ENCODE measurements at regions not wholly inside any gene's neighbourhood (a gene's known extent, or its start where the extent isn't known, plus 50 kb on each side); places are given as distances from the start of the nearest gene placed in this dataset.

GRCh38 chr5:61771062-61771461 is 439.0 kb downstream of the ZSWIM6 start:
- TF ChIP-seq GATA3 (IDR thresholded peaks at IDR 0.05; ENCODE audit: low read depth, low read length) = no peak
- TF ChIP-seq GATA2 (IDR thresholded peaks at IDR 0.05; ENCODE audit: low read depth, low read length) = no peak

- TF ChIP-seq GATA3 (IDR thresholded peaks at IDR 0.05; ENCODE audit: low read depth, low read length) = no peak
- TF ChIP-seq GATA2 (IDR thresholded peaks at IDR 0.05; ENCODE audit: low read depth, low read length) = no peak
These were observed 439.8 kb downstream of the ZSWIM6 start for GRCh38 chr5:61771808-61772207.

- TF ChIP-seq GATA2 (IDR thresholded peaks at IDR 0.05; ENCODE audit: low read depth, low read length) (no peak), GATA3 (IDR thresholded peaks at IDR 0.05; ENCODE audit: low read depth, low read length) (no peak)
These were observed 443.8 kb downstream of the ZSWIM6 start for GRCh38 chr5:61775901-61776300.

GRCh38 chr5:61777292-61777691 is 445.2 kb downstream of the ZSWIM6 start:
- no peak for TF ChIP-seq GATA2 (IDR thresholded peaks at IDR 0.05; ENCODE audit: low read depth, low read length)
- TF ChIP-seq GATA3 (IDR thresholded peaks at IDR 0.05; ENCODE audit: low read depth, low read length) = no peak

- TF ChIP-seq GATA2 (IDR thresholded peaks at IDR 0.05; ENCODE audit: low read depth, low read length) = no peak
- TF ChIP-seq GATA3 (IDR thresholded peaks at IDR 0.05; ENCODE audit: low read depth, low read length) = no peak
These were observed 447.7 kb downstream of the ZSWIM6 start for GRCh38 chr5:61779743-61780142.

- TF ChIP-seq GATA3 (IDR thresholded peaks at IDR 0.05; ENCODE audit: low read depth, low read length) (no peak), GATA2 (IDR thresholded peaks at IDR 0.05; ENCODE audit: low read depth, low read length) (no peak)
These were observed 451.4 kb downstream of the ZSWIM6 start for GRCh38 chr5:61783481-61783880.

- TF ChIP-seq GATA3 (IDR thresholded peaks at IDR 0.05; ENCODE audit: low read depth, low read length) = no peak
- TF ChIP-seq GATA2 (IDR thresholded peaks at IDR 0.05; ENCODE audit: low read depth, low read length) = no peak
These were observed 452.3 kb downstream of the ZSWIM6 start for GRCh38 chr5:61784341-61784740.

GRCh38 chr5:61788548-61788947 is 456.5 kb downstream of the ZSWIM6 start:
- no peak for TF ChIP-seq GATA3 (IDR thresholded peaks at IDR 0.05; ENCODE audit: low read depth, low read length)
- TF ChIP-seq GATA2 (IDR thresholded peaks at IDR 0.05; ENCODE audit: low read depth, low read length) = no peak

GRCh38 chr5:61790007-61790406 is 457.9 kb downstream of the ZSWIM6 start:
- no peak for TF ChIP-seq GATA2 (IDR thresholded peaks at IDR 0.05; ENCODE audit: low read depth, low read length)

- no peak for TF ChIP-seq GATA2 (IDR thresholded peaks at IDR 0.05; ENCODE audit: low read depth, low read length)
- TF ChIP-seq GATA3 (IDR thresholded peaks at IDR 0.05; ENCODE audit: low read depth, low read length) = no peak
These were observed 458.6 kb downstream of the ZSWIM6 start for GRCh38 chr5:61790678-61791077.

- TF ChIP-seq GATA3 (IDR thresholded peaks at IDR 0.05; ENCODE audit: low read depth, low read length) (no peak), GATA2 (IDR thresholded peaks at IDR 0.05; ENCODE audit: low read depth, low read length) (no peak)
These were observed 464.7 kb downstream of the ZSWIM6 start for GRCh38 chr5:61796773-61797172.

- no peak for TF ChIP-seq GATA2 (IDR thresholded peaks at IDR 0.05; ENCODE audit: low read depth, low read length)
- no peak for TF ChIP-seq GATA3 (IDR thresholded peaks at IDR 0.05; ENCODE audit: low read depth, low read length)
These were observed 468.4 kb downstream of the ZSWIM6 start for GRCh38 chr5:61800450-61800849.

- no peak for TF ChIP-seq GATA2 (IDR thresholded peaks at IDR 0.05; ENCODE audit: low read depth, low read length)
- no peak for TF ChIP-seq GATA3 (IDR thresholded peaks at IDR 0.05; ENCODE audit: low read depth, low read length)
These were observed 469.1 kb downstream of the ZSWIM6 start for GRCh38 chr5:61801174-61801573.

- TF ChIP-seq GATA2 (IDR thresholded peaks at IDR 0.05; ENCODE audit: low read depth, low read length) (no peak), GATA3 (IDR thresholded peaks at IDR 0.05; ENCODE audit: low read depth, low read length) (no peak)
These were observed 470.4 kb downstream of the ZSWIM6 start for GRCh38 chr5:61802456-61802855.

GRCh38 chr5:61805101-61805500 is 473.0 kb downstream of the ZSWIM6 start:
- TF ChIP-seq GATA2 (IDR thresholded peaks at IDR 0.05; ENCODE audit: low read depth, low read length) (no peak), GATA3 (IDR thresholded peaks at IDR 0.05; ENCODE audit: low read depth, low read length) (no peak)

- TF ChIP-seq GATA2 (IDR thresholded peaks at IDR 0.05; ENCODE audit: low read depth, low read length) (no peak), GATA3 (IDR thresholded peaks at IDR 0.05; ENCODE audit: low read depth, low read length) (no peak)
These were observed 474.5 kb downstream of the ZSWIM6 start for GRCh38 chr5:61806491-61807020.
